Keratinocyte (primary cell): ENCODE measurements at regions not wholly inside any gene's neighbourhood (a gene's known extent, or its start where the extent isn't known, plus 50 kb on each side); places are given as distances from the start of the nearest gene placed in this dataset.
"Not testable (repeated sequence)": the region's sequence is repeated elsewhere in the genome, so short reads cannot be mapped to it uniquely, and the experiment has no call there.

Experiments used
- DNase-seq: peaks from one replicate; pipeline ENCODE4 v3.0.0-alpha.2; 2011; ENCODE audit warnings: low read depth, missing footprints, low spot score
- FAIRE-seq: peaks from 2 replicates; lab custom pipeline; 2011; peaks lifted over from hg19 to GRCh38; lab: Jason Lieb, UNC
- H2AFZ ChIP-seq: 2 replicates; pipeline ENCODE4 v1.6.0; 2012; ENCODE audit warnings: low read length, control low read depth, inconsistent platforms; ENCODE audit not compliant: control insufficient read depth
- H3K27ac ChIP-seq: 2 replicates; pipeline ENCODE4 v1.5.1; 2011; ENCODE audit warnings: low read length; ENCODE audit not compliant: control insufficient read depth, insufficient read depth
- H3K27me3 ChIP-seq: 3 replicates; pipeline ENCODE4 v1.6.0; 2011; ENCODE audit warnings: low read length; ENCODE audit not compliant: control insufficient read depth, insufficient read depth; ENCODE audit errors: extremely low read depth
- H3K36me3 ChIP-seq, 2 experiments: 2 replicates in 1 of 2; 3 replicates in 1 of 2; pipeline ENCODE4 v1.5.1; 2011; ENCODE audit warnings: low read length in 2 of 2, mild to moderate bottlenecking in 1 of 2; ENCODE audit not compliant: control insufficient read depth in 2 of 2, insufficient read depth in 2 of 2; ENCODE audit errors: extremely low read depth in 1 of 2
- H3K4me1 ChIP-seq: 3 replicates; pipeline ENCODE4 v1.5.1; 2011; ENCODE audit warnings: low read length; ENCODE audit not compliant: control insufficient read depth, insufficient read depth; ENCODE audit errors: extremely low read depth
- H3K4me2 ChIP-seq: 3 replicates; pipeline ENCODE4 v1.6.0; 2011; ENCODE audit warnings: low read depth, low read length; ENCODE audit not compliant: control insufficient read depth, insufficient read depth; ENCODE audit errors: extremely low read depth
- H3K4me3 ChIP-seq, 3 experiments: fragments of 200-600 bp in 1 of 3; sonication (generic) in 1 of 3; 2 replicates in 2 of 3; 3 replicates in 1 of 3; pipeline ENCODE4 v1.5.1; 2011 to 2016; ENCODE audit warnings: low read length in 3 of 3, mild to moderate bottlenecking in 3 of 3, control low read depth in 2 of 3, inconsistent platforms in 1 of 3, low read depth in 1 of 3, mixed read lengths in 1 of 3, mixed run types in 1 of 3, moderate library complexity in 1 of 3; ENCODE audit not compliant: control insufficient read depth in 2 of 3, insufficient read depth in 2 of 3; ENCODE audit errors: extremely low read depth in 1 of 3
- H3K79me2 ChIP-seq: 2 replicates; pipeline ENCODE4 v1.6.0; 2012; ENCODE audit warnings: low read length; ENCODE audit not compliant: control insufficient read depth, insufficient read depth
- H3K9ac ChIP-seq: 3 replicates; pipeline ENCODE4 v1.6.0; 2011; ENCODE audit warnings: low read length; ENCODE audit not compliant: control insufficient read depth, insufficient read depth; ENCODE audit errors: extremely low read depth
- H3K9me1 ChIP-seq: 3 replicates; pipeline ENCODE4 v1.6.0; 2011; ENCODE audit warnings: low read length; ENCODE audit not compliant: control insufficient read depth, insufficient read depth; ENCODE audit errors: extremely low read depth
- H3K9me3 ChIP-seq: 2 replicates; pipeline ENCODE4 v1.5.1; 2012; ENCODE audit warnings: low read depth, low read length; ENCODE audit not compliant: control insufficient read depth
- H4K20me1 ChIP-seq: 3 replicates; pipeline ENCODE4 v1.6.0; 2011; ENCODE audit warnings: low read length; ENCODE audit not compliant: control insufficient read depth, insufficient read depth; ENCODE audit errors: extremely low read depth
- EZH2 ChIP-seq: IDR thresholded peaks from one replicate; pipeline ENCODE4 v1.6.1; 2012; ENCODE audit warnings: inconsistent platforms, mild to moderate bottlenecking, low read length, moderate library complexity
- dilution Hi-C: fragments of 300-500 bp; cut with MboI; formaldehyde crosslinking; loops from one replicate; pipeline ENCODE4 v1.7.0; 2020; ENCODE audit warnings: low sequenced_read_pairs; ENCODE audit not compliant: extremely low pct_ligation_motif_present
- TF ChIP-seq, protein P1 (sequence below), 3 experiments: IDR thresholded peaks in 1 of 3; conservative IDR thresholded peaks in 1 of 3; optimal IDR thresholded peaks in 1 of 3; 2 replicates in 2 of 3; 3 replicates in 1 of 3; pipeline versions ENCODE3 to v1.5.1; 2011; ENCODE audit warnings: low read length in 3 of 3, mild to moderate bottlenecking in 3 of 3, moderate library complexity in 2 of 3, control low read depth in 1 of 3, inconsistent platforms in 1 of 3; ENCODE audit not compliant: insufficient read depth in 2 of 3; ENCODE audit errors: extremely low read depth in 1 of 3

DNA sequence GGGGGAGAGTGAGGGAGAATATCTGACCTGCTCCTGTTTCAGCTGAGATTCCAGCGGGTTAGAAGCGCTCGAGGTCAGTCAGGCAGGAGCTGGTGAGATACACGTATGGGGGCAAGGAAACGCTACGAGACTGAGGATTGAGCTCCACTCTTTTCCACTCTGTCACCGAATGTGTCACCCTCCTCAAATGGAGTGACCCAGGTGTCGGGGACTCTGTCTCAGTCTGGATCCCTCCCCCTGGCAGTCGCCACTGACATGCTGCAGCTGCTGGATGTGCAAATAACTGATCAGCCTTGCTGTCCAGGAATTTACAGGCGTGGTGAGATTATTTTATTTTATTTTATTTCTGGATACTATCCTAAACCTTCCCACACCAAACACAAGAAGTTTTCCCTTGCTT is 100.9 kb upstream of the DPP6 start:
- no peak for DNase-seq
- Histone ChIP-seq H3K9me1 (no peaks in the 10 kb centered on the region), H3K36me3 (no peaks in the 10 kb centered on the region), H3K4me3 (no peak overlapping the region), H3K79me2 (no peaks in the 10 kb centered on the region), H2AFZ (no peak overlapping the region), H3K9ac (no peak overlapping the region), H3K27me3 (no peaks in the 10 kb centered on the region), H4K20me1 (no peaks in the 10 kb centered on the region), H3K4me2 (no peak overlapping the region), H3K27ac (no peak overlapping the region), H3K4me1 (no peaks in the 10 kb centered on the region), H3K9me3 (peaks cover 5% of the 10 kb centered on the region)
- TF ChIP-seq EZH2: no peak
- TF ChIP-seq, protein P1, sequence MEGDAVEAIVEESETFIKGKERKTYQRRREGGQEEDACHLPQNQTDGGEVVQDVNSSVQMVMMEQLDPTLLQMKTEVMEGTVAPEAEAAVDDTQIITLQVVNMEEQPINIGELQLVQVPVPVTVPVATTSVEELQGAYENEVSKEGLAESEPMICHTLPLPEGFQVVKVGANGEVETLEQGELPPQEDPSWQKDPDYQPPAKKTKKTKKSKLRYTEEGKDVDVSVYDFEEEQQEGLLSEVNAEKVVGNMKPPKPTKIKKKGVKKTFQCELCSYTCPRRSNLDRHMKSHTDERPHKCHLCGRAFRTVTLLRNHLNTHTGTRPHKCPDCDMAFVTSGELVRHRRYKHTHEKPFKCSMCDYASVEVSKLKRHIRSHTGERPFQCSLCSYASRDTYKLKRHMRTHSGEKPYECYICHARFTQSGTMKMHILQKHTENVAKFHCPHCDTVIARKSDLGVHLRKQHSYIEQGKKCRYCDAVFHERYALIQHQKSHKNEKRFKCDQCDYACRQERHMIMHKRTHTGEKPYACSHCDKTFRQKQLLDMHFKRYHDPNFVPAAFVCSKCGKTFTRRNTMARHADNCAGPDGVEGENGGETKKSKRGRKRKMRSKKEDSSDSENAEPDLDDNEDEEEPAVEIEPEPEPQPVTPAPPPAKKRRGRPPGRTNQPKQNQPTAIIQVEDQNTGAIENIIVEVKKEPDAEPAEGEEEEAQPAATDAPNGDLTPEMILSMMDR (optimal IDR thresholded peaks at IDR 0.05 in 1 of 3, IDR thresholded peaks at IDR 0.05 in 1 of 3, conservative IDR thresholded peaks at IDR 0.05 in 1 of 3; ENCODE audit: extremely low read depth in 1 of 3, insufficient read depth in 2 of 3, low read length in 3 of 3): no peak
- dilution Hi-C loops: no loop called here
- no peak for FAIRE-seq

DNA sequence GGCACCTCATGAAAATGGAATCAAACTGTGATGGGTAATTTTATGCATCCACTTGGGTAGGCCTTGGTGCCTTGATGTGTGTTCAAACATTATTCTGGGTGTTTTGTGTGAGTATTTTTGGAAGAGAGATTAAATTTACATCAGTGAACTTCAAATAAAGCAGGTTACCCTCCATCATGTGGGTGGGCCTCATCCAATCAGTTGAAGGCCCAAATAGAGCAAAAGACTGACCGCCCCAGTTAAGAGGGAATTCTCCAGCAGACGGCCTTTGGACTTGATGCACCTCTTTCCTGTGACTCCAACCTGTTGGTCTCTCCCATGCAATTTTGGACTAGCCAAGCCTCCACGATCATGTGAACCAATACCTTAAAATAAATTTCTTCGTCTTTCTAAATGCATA is 97.7 kb upstream of the DPP6 start:
- Histone ChIP-seq H3K36me3 (no peaks in the 10 kb centered on the region), H3K4me3 (no peak overlapping the region), H4K20me1 (no peaks in the 10 kb centered on the region), H3K9me1 (no peaks in the 10 kb centered on the region), H3K27ac (no peak overlapping the region), H3K4me2 (no peak overlapping the region), H3K27me3 (no peaks in the 10 kb centered on the region), H3K4me1 (no peaks in the 10 kb centered on the region), H3K9ac (no peak overlapping the region), H3K9me3 (peaks cover 5% of the 10 kb centered on the region), H3K79me2 (no peaks in the 10 kb centered on the region), H2AFZ (no peak overlapping the region)
- no peak for DNase-seq
- no peak for TF ChIP-seq EZH2
- TF ChIP-seq, protein P1 (optimal IDR thresholded peaks at IDR 0.05 in 1 of 3, IDR thresholded peaks at IDR 0.05 in 1 of 3, conservative IDR thresholded peaks at IDR 0.05 in 1 of 3; ENCODE audit: extremely low read depth in 1 of 3, insufficient read depth in 2 of 3, low read length in 3 of 3): no peak
- no peak for FAIRE-seq
- dilution Hi-C loops: no loop called here

DNA sequence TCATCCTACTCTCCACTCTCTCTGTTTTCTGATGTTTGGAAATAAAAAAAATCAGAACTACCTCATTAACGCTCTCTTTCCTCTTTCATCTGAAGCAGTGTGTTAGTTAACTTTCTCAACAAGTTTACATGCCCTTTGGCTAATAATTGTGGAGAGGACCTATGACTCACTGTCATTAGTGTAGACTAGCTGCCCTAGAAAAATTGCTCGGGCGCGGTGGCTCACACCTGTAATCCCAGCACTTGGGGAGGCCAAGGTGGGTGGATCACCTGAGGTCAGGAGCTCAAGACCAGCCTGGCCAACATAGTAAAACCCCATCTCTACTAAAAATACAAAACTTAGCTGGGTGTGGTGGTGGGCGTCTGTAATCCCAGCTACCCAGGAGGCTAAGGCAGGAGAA is 94.5 kb upstream of the DPP6 start:
- H3K4me1 ChIP-seq, H3K4me3 ChIP-seq, dilution Hi-C loops, H3K27ac ChIP-seq, H2AFZ ChIP-seq, H3K4me2 ChIP-seq, DNase-seq, H3K79me2 ChIP-seq, H3K9me1 ChIP-seq, H3K36me3 ChIP-seq, H3K9me3 ChIP-seq, H3K27me3 ChIP-seq, H4K20me1 ChIP-seq, FAIRE-seq, H3K9ac ChIP-seq: not testable (repeated sequence)

DNA sequence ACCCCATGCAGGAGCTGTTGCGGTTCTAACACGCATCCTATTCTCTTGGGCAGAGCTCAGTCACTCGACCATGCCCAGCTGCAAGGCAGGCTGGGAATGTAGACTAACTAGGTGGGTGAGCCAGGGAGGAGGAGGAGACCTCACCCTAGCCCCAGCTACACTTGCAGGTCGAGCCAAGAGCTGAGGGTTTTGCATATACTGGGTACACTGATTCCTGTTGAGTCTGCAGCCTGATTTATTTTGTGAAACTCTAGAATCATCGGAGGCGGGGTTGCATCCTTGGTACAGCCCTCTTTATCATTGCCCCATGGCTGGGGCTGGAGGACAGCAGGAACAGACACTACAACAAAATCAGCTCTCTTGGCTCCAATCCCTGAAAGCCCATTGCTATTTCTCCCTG is 93.8 kb upstream of the DPP6 start:
- H3K4me3 ChIP-seq, H3K27me3 ChIP-seq, H3K9me1 ChIP-seq, H3K4me1 ChIP-seq, H4K20me1 ChIP-seq, H3K27ac ChIP-seq, H3K9me3 ChIP-seq, H3K36me3 ChIP-seq, FAIRE-seq, H3K79me2 ChIP-seq, H3K9ac ChIP-seq, H2AFZ ChIP-seq, H3K4me2 ChIP-seq, dilution Hi-C loops, DNase-seq: not testable (repeated sequence)
